ENCODE measurements at regions not wholly inside any gene's neighbourhood (a gene's known extent, or its start where the extent isn't known, plus 50 kb on each side); places are given as distances from the start of the nearest gene placed in this dataset.
"Not testable (repeated sequence)": the region's sequence is repeated elsewhere in the genome, so short reads cannot be mapped to it uniquely, and the experiment has no call there.

DNA sequence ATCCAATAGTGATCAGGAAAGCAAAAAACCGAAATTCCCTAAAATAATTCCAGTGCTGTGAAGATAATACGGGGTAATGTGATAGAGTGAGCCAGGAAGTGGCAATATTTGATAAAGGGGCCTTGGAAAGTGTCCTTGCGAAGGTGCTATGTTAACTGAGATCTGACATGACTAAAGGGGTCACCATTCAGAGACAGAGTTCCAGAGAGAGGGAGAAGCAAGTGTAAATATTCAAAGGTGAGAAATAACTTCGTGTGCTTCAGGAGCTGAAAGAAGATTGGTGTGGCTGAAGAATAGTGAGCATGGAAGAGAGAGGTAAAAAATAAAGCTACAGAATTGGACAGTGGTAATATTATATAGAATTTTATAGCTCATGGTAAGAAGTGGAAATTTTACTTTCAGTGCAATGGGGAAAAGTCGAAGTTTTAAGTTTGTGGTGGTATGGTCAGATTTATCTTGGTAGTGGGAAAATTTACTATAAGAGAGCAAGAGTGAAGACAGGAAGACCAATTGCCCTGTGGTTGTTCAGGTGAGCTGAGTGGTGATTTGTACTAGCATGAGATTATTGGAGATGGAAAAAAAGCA, 164.5 kb downstream of the JRKL start (continued):
- TF ChIP-seq ATF6 (CRISPR knock-in tag; IDR thresholded peaks at IDR 0.05) (no peak), MTF1 (CRISPR knock-in tag; IDR thresholded peaks at IDR 0.05; ENCODE audit: borderline replicate concordance) (no peak), SRSF1 (IDR thresholded peaks at IDR 0.05; ENCODE audit: low read depth, low read length) (no peak), CEBPB (tag; IDR thresholded peaks at IDR 0.05) (0 out of 2 replicates have a peak, but pooled peaks have one; percentile 2), SP2 (IDR thresholded peaks at IDR 0.05; ENCODE audit: extremely low read depth, low read depth, low read length, poor library complexity, severe bottlenecking) (no peak)

GRCh38 chr11:96555826-96556225, 166.0 kb downstream of the JRKL start:
- FAIRE-seq; H3K27ac ChIP-seq (ENCODE audit: extremely low read depth, low read depth, low read length); H3K4me1 ChIP-seq (replicated peaks in 1 of 2; ENCODE audit: control insufficient read depth in 2 of 2, insufficient read depth in 2 of 2, low read length in 2 of 2); POLR2A ChIA-PET; ATAC-seq; intact Hi-C loops (cut with micrococcal nuclease); CTCF ChIA-PET (ENCODE audit: low intra/inter-chr PET ratio); H3K9me3 ChIP-seq (replicated peaks; ENCODE audit: control insufficient read depth, insufficient read depth, low read depth, low read length); DNase-seq (ENCODE audit: extremely low read depth in 1 of 4, low spot score in 3 of 4); H3K9me1 ChIP-seq (ENCODE audit: control insufficient read depth, insufficient read depth, low read length); H3K9ac ChIP-seq (ENCODE audit: insufficient read depth in 1 of 2, low read depth in 2 of 2, low read length in 2 of 2); H3K36me3 ChIP-seq (ENCODE audit: control insufficient read depth, insufficient read depth, low read length); H2AFZ ChIP-seq (ENCODE audit: low read depth, low read length); H3K4me3 ChIP-seq; H4K20me1 ChIP-seq (replicated peaks; ENCODE audit: control insufficient read depth, insufficient read depth, low read length); H3K4me2 ChIP-seq (ENCODE audit: insufficient read depth, low read length); in situ Hi-C loops (cut with MboI); H3K79me2 ChIP-seq (ENCODE audit: control insufficient read depth, insufficient read depth, low read length); BruUV-seq (replicated peaks); H3K27me3 ChIP-seq (ENCODE audit: control insufficient read depth in 2 of 2, insufficient read depth in 2 of 2, low read length in 2 of 2): not testable (repeated sequence)
- 46% methylated on average over 6 of the region's 10 CpGs for WGBS (ENCODE audit: insufficient coverage, low coverage, missing lambda C conversion rate)

Measured in K562 (cell line).